ENCODE measurements at regions not wholly inside any gene's neighbourhood (a gene's known extent, or its start where the extent isn't known, plus 50 kb on each side); places are given as distances from the start of the nearest gene placed in this dataset.

GRCh38 chr11:24408202-24408601 is 88.7 kb upstream of the LUZP2 start:
- TF ChIP-seq POLR2AphosphoS5 (IDR thresholded peaks at IDR 0.05; ENCODE audit: low read depth, low read length) (no peak), TAF1 (IDR thresholded peaks at IDR 0.05; ENCODE audit: low read depth, low read length) (no peak)
